ENCODE measurements at regions not wholly inside any gene's neighbourhood (a gene's known extent, or its start where the extent isn't known, plus 50 kb on each side); places are given as distances from the start of the nearest gene placed in this dataset.

DNA sequence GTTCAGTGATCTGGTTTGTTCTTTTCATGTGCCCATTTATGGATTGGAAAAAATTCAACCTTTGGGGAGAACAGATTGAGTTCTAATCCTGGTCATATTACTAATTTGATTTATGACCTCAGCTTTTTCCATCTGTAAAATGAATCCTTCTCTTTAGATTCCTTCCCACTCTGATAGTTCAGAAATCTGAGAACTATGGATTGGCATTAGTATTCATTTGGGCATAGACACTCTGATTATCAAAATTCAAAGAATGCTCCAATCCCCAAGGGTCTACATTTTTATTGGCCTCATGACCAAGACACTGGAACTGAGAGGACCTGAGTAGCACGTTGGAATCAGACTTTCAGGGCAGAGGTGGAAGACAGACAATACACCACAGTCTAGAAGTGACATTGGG is 405.9 kb upstream of the PAPPA start:
- no peak for TF ChIP-seq POLR2AphosphoS5 (IDR thresholded peaks at IDR 0.05)
- no peak for TF ChIP-seq EP300 (IDR thresholded peaks at IDR 0.05)
- no peak for TF ChIP-seq POLR2A (IDR thresholded peaks at IDR 0.05)
- TF ChIP-seq, protein P1, sequence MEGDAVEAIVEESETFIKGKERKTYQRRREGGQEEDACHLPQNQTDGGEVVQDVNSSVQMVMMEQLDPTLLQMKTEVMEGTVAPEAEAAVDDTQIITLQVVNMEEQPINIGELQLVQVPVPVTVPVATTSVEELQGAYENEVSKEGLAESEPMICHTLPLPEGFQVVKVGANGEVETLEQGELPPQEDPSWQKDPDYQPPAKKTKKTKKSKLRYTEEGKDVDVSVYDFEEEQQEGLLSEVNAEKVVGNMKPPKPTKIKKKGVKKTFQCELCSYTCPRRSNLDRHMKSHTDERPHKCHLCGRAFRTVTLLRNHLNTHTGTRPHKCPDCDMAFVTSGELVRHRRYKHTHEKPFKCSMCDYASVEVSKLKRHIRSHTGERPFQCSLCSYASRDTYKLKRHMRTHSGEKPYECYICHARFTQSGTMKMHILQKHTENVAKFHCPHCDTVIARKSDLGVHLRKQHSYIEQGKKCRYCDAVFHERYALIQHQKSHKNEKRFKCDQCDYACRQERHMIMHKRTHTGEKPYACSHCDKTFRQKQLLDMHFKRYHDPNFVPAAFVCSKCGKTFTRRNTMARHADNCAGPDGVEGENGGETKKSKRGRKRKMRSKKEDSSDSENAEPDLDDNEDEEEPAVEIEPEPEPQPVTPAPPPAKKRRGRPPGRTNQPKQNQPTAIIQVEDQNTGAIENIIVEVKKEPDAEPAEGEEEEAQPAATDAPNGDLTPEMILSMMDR (IDR thresholded peaks at IDR 0.05) = no peak
- Histone ChIP-seq H3K9me3 (no peaks in the 10 kb centered on the region), H3K4me3 (no peak overlapping the region), H3K27ac (no peak overlapping the region), H3K27me3 (no peaks in the 10 kb centered on the region), H3K4me1 (no peaks in the 10 kb centered on the region), H3K36me3 (no peaks in the 10 kb centered on the region)
- no peak for ATAC-seq
- WGBS, 2 donors (ENCODE audit: low coverage in 1 of 2) = 33 to 57% methylated on average over 1 of the region's 1 CpG

DNA sequence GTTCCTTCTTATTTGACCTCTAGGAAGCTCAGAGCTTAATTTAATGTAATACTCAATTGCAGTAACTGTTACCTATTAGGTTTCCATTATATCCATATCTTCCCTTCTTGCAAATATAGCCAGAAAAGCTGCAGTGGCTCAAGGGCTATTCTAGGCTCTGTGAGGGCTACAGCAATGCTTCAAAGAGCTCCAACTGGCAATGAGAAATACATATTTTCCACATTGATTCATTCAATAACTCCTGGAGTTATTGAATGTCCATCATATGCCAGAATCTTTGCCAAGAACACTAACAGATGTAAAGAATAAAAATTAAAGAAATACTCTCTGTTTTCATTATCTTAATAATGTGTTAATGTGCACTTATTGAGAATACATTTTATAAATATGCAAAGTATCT is 396.9 kb upstream of the PAPPA start:
- Histone ChIP-seq H3K36me3 (no peaks in the 10 kb centered on the region), H3K27me3 (no peaks in the 10 kb centered on the region), H3K9me3 (no peaks in the 10 kb centered on the region), H3K4me1 (no peaks in the 10 kb centered on the region), H3K27ac (no peak overlapping the region), H3K4me3 (no peak overlapping the region)
- ATAC-seq = no peak
- TF ChIP-seq EP300 (IDR thresholded peaks at IDR 0.05) (no peak), POLR2AphosphoS5 (IDR thresholded peaks at IDR 0.05) (no peak), POLR2A (IDR thresholded peaks at IDR 0.05) (no peak)
- TF ChIP-seq, protein P1 (IDR thresholded peaks at IDR 0.05) = no peak

DNA sequence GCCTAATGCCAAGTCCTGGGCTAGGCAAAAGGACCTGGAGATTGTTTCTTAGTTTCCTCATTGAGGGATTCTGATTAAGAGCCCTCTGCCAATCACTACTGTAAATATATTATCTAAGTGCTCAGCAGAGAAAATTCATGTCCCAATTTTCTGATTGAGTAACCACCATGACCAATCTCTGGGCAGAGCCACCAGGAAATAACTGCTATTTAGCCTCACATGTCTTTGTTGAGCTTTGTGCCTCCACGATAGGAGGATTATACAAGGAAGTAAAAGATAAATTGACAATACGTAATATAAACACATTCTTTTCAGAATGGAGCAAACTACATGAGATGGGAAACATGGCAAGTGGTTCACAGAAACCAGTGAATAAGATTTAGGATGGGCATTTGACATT is 396.1 kb upstream of the PAPPA start:
- H3K27ac ChIP-seq = no peak overlapping the region
- no peak for ATAC-seq

DNA sequence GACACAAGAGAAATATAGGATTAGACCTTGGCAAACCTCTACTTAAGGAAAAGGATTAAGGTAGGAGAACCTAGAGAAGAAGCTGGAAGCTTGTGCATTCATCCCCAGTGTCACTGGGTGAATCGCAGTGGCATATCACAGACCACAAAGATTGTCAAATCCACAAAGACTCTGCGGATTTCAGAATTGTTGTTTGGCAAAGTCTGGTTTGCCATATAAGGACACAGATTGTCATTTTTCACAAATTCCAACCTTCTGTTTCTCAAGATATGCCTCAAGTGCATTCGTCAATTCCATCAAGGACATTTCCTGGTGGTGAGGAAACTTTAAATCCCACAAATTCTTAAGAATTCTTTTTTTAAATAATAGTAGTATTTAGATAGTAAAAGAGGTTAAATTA is 395.1 kb upstream of the PAPPA start:
- no peak overlapping the region for H3K27ac ChIP-seq
- no peaks in the 10 kb centered on the region for H3K4me1 ChIP-seq
- no peaks in the 10 kb centered on the region for H3K36me3 ChIP-seq
- no peaks in the 10 kb centered on the region for H3K9me3 ChIP-seq
- H3K4me3 ChIP-seq = no peak overlapping the region
- no peaks in the 10 kb centered on the region for H3K27me3 ChIP-seq
- 81 to 89% methylated on average over 3 of the region's 3 CpGs for WGBS, 2 donors (ENCODE audit: low coverage in 1 of 2)
- TF ChIP-seq POLR2AphosphoS5 (IDR thresholded peaks at IDR 0.05) (no peak), POLR2A (IDR thresholded peaks at IDR 0.05) (no peak), EP300 (IDR thresholded peaks at IDR 0.05) (no peak)
- TF ChIP-seq, protein P1 (IDR thresholded peaks at IDR 0.05) = no peak
- no peak for ATAC-seq

More for the DNA sequence above, 396.1 kb upstream of the PAPPA start:
- H3K4me1 ChIP-seq = no peaks in the 10 kb centered on the region
- TF ChIP-seq POLR2AphosphoS5 (IDR thresholded peaks at IDR 0.05) (no peak), EP300 (IDR thresholded peaks at IDR 0.05) (no peak), POLR2A (IDR thresholded peaks at IDR 0.05) (no peak)
- TF ChIP-seq, protein P1 (IDR thresholded peaks at IDR 0.05) = no peak
- no peak overlapping the region for H3K4me3 ChIP-seq
- 51 to 86% methylated on average over 2 of the region's 2 CpGs for WGBS, 2 donors (ENCODE audit: low coverage in 1 of 2)
- H3K9me3 ChIP-seq = no peaks in the 10 kb centered on the region
- no peaks in the 10 kb centered on the region for H3K36me3 ChIP-seq
- H3K27me3 ChIP-seq = no peaks in the 10 kb centered on the region

DNA sequence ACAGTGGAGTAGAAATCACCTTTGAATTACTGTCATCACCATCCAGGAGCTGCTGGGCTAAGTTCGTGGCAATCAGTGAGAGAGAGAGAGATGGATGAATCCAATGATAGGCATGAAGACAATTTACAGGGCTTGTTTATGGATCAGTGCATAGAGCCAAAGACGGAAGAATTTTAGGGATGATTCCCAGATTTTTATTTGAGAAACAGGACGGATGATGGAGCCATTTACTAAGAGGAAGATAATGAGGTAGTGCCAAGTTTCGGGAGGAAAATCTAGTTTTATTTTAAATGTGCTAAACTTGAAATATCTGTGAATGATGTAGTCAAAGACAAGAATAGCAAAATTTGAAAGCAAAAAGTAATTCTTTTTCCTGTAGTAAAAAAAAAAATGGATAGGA is 394.2 kb upstream of the PAPPA start:
- no peaks in the 10 kb centered on the region for H3K4me1 ChIP-seq
- no peak overlapping the region for H3K27ac ChIP-seq
- no peak overlapping the region for H3K4me3 ChIP-seq
- H3K9me3 ChIP-seq = no peaks in the 10 kb centered on the region
- no peaks in the 10 kb centered on the region for H3K27me3 ChIP-seq
- ATAC-seq = no peak
- WGBS, 2 donors (ENCODE audit: low coverage in 1 of 2) = 51 to 63% methylated on average over 4 of the region's 4 CpGs
- TF ChIP-seq POLR2AphosphoS5 (IDR thresholded peaks at IDR 0.05) (no peak), POLR2A (IDR thresholded peaks at IDR 0.05) (no peak), EP300 (IDR thresholded peaks at IDR 0.05) (no peak)
- TF ChIP-seq, protein P1 (IDR thresholded peaks at IDR 0.05) = no peak
- no peaks in the 10 kb centered on the region for H3K36me3 ChIP-seq
